ENCODE measurements at regions not wholly inside any gene's neighbourhood (a gene's known extent, or its start where the extent isn't known, plus 50 kb on each side); places are given as distances from the start of the nearest gene placed in this dataset.

DNA sequence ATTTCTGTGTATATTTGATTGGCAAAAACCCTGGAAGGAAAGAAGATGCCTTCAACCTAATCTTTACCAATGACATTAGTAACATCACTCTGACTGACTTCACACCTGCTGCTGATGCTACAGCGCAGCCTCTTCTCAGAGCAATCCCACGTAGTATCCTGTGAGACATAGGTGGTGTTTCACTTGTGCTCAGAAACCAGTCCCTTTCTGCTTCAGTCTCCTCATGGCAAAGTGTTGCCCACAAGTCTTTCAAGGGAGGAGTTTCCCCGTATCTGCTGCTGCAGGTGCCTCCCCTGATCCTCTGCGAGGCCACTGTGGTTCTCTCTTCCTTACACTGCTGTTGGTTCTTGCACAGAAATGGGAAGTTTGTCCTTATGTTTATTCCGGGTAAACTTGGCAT is 433.2 kb upstream of the TNP1 start:
- H3K4me1 ChIP-seq (ENCODE audit: control insufficient read depth, insufficient read depth, low read length): no peaks in the 10 kb centered on the region
- ATAC-seq (no peak), DNase-seq (ENCODE audit: low read depth, low spot score) (no peak)
- H3K27ac ChIP-seq (ENCODE audit: low read length): no peak overlapping the region
- TF ChIP-seq TCF7L2 (IDR thresholded peaks at IDR 0.05; ENCODE audit: low read depth, low read length): no peak
- TF ChIP-seq POLR2AphosphoS5 (IDR thresholded peaks at IDR 0.05; ENCODE audit: low read depth, low read length): no peak
- TF ChIP-seq, protein P1, sequence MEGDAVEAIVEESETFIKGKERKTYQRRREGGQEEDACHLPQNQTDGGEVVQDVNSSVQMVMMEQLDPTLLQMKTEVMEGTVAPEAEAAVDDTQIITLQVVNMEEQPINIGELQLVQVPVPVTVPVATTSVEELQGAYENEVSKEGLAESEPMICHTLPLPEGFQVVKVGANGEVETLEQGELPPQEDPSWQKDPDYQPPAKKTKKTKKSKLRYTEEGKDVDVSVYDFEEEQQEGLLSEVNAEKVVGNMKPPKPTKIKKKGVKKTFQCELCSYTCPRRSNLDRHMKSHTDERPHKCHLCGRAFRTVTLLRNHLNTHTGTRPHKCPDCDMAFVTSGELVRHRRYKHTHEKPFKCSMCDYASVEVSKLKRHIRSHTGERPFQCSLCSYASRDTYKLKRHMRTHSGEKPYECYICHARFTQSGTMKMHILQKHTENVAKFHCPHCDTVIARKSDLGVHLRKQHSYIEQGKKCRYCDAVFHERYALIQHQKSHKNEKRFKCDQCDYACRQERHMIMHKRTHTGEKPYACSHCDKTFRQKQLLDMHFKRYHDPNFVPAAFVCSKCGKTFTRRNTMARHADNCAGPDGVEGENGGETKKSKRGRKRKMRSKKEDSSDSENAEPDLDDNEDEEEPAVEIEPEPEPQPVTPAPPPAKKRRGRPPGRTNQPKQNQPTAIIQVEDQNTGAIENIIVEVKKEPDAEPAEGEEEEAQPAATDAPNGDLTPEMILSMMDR (IDR thresholded peaks at IDR 0.05): no peak
- H3K27me3 ChIP-seq (ENCODE audit: control insufficient read depth, insufficient read depth, low read length): no peaks in the 10 kb centered on the region
- CTCF ChIA-PET: no interaction called here
- H3K4me3 ChIP-seq (ENCODE audit: low read depth in 2 of 2, low read length in 2 of 2): no peak overlapping the region
- H3K9me3 ChIP-seq (ENCODE audit: control insufficient read depth, insufficient read depth, low read depth, low read length): no peaks in the 10 kb centered on the region
- POLR2A ChIA-PET: no interaction called here
- intact Hi-C loops (cut with micrococcal nuclease; ENCODE audit: unreplicated experiment): no loop called here
- in situ Hi-C loops (cut with HindIII; ENCODE audit: low pct_unique_long_range_greater_than_20kb, low sequenced_read_pairs): no loop called here
- no TSS peak for BruUV-seq (replicated peaks)
- no peaks in the 10 kb centered on the region for H3K36me3 ChIP-seq (ENCODE audit: control insufficient read depth, insufficient read depth, low read length)

DNA sequence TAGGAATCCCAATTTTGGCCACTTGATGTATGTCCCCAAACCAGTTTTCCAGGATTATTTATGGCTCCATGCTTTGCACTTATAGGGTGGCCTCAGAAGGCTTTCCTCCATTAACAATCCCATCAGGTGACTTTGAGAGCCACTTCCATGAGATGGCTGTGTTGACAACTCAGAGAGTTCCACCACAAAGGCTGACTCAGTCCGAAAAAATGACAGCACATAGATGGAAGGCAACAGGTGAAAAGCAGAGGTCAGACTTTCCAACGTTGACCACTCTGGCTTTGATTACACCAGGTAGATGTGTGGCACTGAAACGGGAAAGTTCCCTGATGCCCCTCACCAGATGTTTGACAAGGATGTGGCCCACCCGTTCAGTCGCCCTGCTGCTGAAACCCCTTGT is 431.4 kb upstream of the TNP1 start:
- ATAC-seq: no peak
- POLR2A ChIA-PET: no interaction called here
- DNase-seq (ENCODE audit: low read depth, low spot score): no peak
- TF ChIP-seq, protein P1 (IDR thresholded peaks at IDR 0.05): no peak
- no peak for TF ChIP-seq POLR2AphosphoS5 (IDR thresholded peaks at IDR 0.05; ENCODE audit: low read depth, low read length)
- no peak for TF ChIP-seq TCF7L2 (IDR thresholded peaks at IDR 0.05; ENCODE audit: low read depth, low read length)
- TF ChIP-seq SIN3A (IDR thresholded peaks at IDR 0.05; ENCODE audit: borderline replicate concordance, insufficient read depth, low read depth, low read length): no peak
- BruUV-seq (replicated peaks): no TSS peak
- Histone ChIP-seq H3K27me3 (ENCODE audit: control insufficient read depth, insufficient read depth, low read length) (no peaks in the 10 kb centered on the region), H3K4me3 (ENCODE audit: low read depth in 2 of 2, low read length in 2 of 2) (no peak overlapping the region), H3K27ac (ENCODE audit: low read length) (no peak overlapping the region), H3K9me3 (ENCODE audit: control insufficient read depth, insufficient read depth, low read depth, low read length) (no peaks in the 10 kb centered on the region), H3K36me3 (ENCODE audit: control insufficient read depth, insufficient read depth, low read length) (no peaks in the 10 kb centered on the region), H3K4me1 (ENCODE audit: control insufficient read depth, insufficient read depth, low read length) (no peaks in the 10 kb centered on the region)
- intact Hi-C loops (cut with micrococcal nuclease; ENCODE audit: unreplicated experiment) (no loop called here), in situ Hi-C loops (cut with HindIII; ENCODE audit: low pct_unique_long_range_greater_than_20kb, low sequenced_read_pairs) (no loop called here)
- CTCF ChIA-PET: no interaction called here

DNA sequence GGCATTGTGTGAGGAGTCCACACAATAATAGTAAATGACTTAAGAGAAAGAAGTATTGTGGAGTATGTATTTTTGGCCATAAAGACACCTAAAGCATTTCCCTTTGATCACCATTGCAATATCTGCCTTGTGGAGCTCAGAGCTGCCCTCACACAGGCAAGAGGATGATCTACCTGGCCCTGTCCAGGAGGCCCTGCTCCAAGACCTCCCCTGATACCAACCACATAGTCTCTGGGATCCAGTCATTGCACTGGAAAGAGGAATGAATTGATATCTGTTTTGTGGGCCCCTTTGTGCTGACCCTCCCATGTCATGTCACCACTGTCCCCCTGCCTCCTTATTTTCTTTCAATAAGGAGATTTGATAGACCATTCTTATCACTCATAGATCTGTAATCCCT is 430.6 kb upstream of the TNP1 start:
- no peaks in the 10 kb centered on the region for H3K4me1 ChIP-seq (ENCODE audit: control insufficient read depth, insufficient read depth, low read length)
- BruUV-seq (replicated peaks): no TSS peak
- no peaks in the 10 kb centered on the region for H3K36me3 ChIP-seq (ENCODE audit: control insufficient read depth, insufficient read depth, low read length)
- CTCF ChIA-PET: no interaction called here
- H3K27ac ChIP-seq (ENCODE audit: low read length): no peak overlapping the region
- DNase-seq (ENCODE audit: low read depth, low spot score) (no peak), ATAC-seq (no peak)
- H3K9me3 ChIP-seq (ENCODE audit: control insufficient read depth, insufficient read depth, low read depth, low read length): no peaks in the 10 kb centered on the region
- intact Hi-C loops (cut with micrococcal nuclease; ENCODE audit: unreplicated experiment) (no loop called here), in situ Hi-C loops (cut with HindIII; ENCODE audit: low pct_unique_long_range_greater_than_20kb, low sequenced_read_pairs) (no loop called here)
- TF ChIP-seq, protein P1 (IDR thresholded peaks at IDR 0.05): no peak
- TF ChIP-seq POLR2AphosphoS5 (IDR thresholded peaks at IDR 0.05; ENCODE audit: low read depth, low read length) (no peak), TCF7L2 (IDR thresholded peaks at IDR 0.05; ENCODE audit: low read depth, low read length) (no peak), SIN3A (IDR thresholded peaks at IDR 0.05; ENCODE audit: borderline replicate concordance, insufficient read depth, low read depth, low read length) (no peak)
- TF ChIP-seq, protein P2, sequence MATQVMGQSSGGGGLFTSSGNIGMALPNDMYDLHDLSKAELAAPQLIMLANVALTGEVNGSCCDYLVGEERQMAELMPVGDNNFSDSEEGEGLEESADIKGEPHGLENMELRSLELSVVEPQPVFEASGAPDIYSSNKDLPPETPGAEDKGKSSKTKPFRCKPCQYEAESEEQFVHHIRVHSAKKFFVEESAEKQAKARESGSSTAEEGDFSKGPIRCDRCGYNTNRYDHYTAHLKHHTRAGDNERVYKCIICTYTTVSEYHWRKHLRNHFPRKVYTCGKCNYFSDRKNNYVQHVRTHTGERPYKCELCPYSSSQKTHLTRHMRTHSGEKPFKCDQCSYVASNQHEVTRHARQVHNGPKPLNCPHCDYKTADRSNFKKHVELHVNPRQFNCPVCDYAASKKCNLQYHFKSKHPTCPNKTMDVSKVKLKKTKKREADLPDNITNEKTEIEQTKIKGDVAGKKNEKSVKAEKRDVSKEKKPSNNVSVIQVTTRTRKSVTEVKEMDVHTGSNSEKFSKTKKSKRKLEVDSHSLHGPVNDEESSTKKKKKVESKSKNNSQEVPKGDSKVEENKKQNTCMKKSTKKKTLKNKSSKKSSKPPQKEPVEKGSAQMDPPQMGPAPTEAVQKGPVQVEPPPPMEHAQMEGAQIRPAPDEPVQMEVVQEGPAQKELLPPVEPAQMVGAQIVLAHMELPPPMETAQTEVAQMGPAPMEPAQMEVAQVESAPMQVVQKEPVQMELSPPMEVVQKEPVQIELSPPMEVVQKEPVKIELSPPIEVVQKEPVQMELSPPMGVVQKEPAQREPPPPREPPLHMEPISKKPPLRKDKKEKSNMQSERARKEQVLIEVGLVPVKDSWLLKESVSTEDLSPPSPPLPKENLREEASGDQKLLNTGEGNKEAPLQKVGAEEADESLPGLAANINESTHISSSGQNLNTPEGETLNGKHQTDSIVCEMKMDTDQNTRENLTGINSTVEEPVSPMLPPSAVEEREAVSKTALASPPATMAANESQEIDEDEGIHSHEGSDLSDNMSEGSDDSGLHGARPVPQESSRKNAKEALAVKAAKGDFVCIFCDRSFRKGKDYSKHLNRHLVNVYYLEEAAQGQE (IDR thresholded peaks at IDR 0.05; ENCODE audit: insufficient read depth in 1 of 2, low read depth in 2 of 2, low read length in 1 of 2): no peak
- POLR2A ChIA-PET: no interaction called here
- no peak overlapping the region for H3K4me3 ChIP-seq (ENCODE audit: low read depth in 2 of 2, low read length in 2 of 2)
- no peaks in the 10 kb centered on the region for H3K27me3 ChIP-seq (ENCODE audit: control insufficient read depth, insufficient read depth, low read length)

All from Panc1 (cell line).